ENCODE measurements at regions not wholly inside any gene's neighbourhood (a gene's known extent, or its start where the extent isn't known, plus 50 kb on each side); places are given as distances from the start of the nearest gene placed in this dataset.
"Not testable (repeated sequence)": the region's sequence is repeated elsewhere in the genome, so short reads cannot be mapped to it uniquely, and the experiment has no call there.

DNA sequence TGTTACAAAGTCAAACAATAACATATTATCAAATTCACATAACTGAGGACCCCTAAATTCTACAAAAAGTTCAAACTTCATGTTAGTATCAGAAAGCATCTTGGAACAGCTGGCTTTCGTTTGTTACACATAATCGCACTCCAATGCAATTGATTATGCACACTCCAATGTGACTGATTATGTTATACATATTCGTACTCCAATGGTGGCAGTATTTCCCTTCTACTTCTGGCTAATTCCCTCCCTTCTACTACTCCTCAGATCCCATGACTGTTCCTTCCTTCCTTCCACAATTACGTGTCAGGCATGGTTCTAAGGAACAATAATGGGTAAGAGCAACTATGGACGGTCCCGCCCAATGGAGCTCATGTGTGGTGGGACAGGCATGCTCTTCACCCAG is 137.1 kb upstream of the CCDC150 start:
- DNase-seq: no peak

- DNase-seq: no peak
These were observed 136.1 kb upstream of the CCDC150 start for GRCh38 chr2:196503398-196503797.

DNA sequence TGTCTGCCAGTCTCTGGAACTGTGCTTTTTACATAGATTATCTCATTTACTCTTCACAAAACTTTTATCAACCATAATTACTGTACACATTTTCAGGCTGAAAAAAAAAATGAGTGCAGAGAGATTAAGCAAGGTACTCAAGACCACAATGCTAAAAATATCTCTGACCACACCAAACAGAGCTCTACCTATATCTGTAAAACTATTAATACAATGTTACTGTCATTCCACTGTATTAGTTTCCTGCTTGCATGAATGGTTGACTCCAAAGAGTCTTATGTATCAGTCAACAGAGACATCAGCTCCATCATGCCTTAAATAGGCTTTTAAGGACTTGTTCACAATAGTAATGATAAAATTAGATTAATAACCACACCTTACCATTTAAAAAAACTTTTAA is 134.7 kb upstream of the CCDC150 start:
- no peak for DNase-seq

DNA sequence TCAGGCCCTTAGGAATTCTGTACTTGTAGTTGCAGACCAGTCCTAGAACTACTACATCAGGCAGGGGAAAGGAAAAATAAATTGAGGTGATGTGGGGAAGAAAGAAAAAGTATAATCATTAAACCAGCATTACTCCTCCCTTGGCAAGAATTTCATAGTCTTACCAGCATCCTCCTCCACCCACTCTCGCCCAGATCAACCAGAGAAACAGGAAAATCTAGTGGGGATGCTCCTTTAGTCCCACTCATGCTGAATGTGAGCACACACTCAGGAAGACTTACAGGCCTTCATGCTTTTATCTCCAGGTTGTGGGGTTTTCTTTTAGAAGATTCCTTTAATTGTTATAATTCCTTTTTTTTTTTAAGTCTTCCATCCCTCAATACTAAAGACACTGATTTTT is 129.3 kb upstream of the CCDC150 start:
- DNase-seq: no peak

DNA sequence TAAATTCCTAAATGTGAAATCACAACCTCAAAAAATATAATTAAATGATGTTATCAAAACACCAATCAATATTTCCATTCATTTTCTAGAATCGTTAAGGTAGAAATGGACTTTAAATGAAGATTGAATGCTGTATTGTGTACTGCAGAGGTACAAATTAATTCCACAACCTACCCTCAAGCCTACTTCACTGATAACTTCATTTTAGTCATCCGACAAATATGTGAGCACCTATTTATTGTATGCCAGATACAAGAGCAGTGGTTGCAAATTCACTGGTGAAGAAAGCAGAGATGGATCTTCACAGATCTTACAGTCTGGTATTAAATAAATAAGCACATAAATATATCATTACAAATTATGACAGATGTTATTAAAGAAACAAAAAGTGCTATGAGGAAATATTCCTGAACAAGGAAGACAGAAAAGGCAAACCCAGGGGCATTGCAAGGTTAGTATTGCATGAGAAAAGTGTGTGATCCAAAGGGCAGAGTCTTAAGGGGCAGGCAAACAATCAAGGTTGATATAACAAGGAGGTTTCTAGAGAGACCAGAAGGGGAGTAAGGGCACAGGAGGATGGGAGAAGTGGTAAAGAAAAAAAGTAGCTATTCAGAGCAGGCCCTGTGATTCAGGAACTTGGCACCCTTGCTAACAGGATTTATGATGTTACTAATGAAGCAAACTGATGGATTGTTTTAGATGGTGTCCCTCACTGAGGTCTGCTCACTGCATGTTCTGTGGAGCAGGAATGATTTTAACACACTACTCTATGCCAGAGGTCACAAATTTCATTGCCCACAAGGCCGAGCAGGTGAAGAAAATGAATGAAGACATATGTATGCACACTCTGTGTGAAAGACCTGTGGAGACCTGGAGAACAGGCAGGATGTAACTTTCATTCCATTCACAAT is 128.0 kb upstream of the CCDC150 start:
- DNase-seq: no peak

GRCh38 chr2:196513796-196514526 is 125.6 kb upstream of the CCDC150 start:
- no peak for DNase-seq

GRCh38 chr2:196514641-196515040 is 124.9 kb upstream of the CCDC150 start:
- no peak for DNase-seq

DNA sequence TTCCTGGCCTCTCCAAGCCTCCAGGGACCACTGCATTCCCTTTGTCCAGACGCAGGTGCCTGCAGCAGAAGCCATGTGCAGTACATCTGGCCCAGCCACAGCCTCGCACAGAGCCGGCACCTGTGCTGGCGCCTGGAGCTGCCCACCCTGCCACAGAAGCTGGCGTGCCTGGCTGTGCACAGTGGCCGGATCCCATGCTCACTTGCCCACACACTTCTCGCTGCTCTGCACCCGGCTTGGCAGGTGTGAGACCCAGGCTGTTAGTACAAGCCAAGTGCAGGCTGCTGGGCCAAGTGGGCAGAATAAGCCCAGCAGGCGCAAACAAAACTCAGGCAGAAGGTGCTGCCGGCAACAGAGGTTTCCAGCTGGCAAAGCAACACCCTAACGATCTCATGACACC is 124.5 kb upstream of the CCDC150 start:
- no peak for DNase-seq

DNA sequence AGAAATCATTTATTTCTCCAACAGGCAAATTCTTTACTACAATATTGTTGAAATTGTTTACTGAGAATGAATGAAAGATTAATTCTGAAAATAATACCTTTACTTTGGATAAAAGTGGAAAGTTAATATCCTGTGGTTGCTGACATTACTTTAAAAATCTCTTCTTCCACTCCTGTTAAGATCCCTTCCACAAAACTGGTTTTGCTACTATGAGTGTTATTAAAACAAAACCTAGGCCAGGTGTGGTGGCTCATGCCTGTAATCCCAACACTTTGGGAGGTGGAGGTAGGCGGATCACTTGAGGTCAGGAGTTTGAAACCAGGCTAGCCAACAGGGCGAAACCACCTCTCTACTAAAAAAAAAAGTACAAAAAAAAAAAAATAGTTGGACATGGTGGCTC is 123.9 kb upstream of the CCDC150 start:
- no peak for DNase-seq

DNA sequence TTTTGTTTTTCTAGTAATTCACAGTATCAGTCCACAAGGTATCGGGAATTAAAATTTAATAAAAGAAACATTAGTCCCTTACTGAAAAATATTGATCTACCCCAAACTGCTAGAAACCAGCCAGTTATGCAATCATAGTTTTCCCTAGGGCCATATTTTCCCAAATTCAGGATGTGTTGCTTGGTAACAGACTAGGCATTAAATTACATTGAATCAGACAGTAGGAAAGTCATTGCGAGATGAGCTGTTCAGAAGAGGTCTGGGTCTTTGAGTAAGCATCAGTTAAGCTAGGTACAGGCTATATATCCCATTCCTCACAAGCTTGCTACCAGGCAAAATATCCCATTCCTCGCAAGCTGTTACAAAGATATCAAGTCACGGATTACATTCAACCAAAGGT is 123.0 kb upstream of the CCDC150 start:
- no peak for DNase-seq

GRCh38 chr2:196520605-196521004 is 118.9 kb upstream of the CCDC150 start:
- DNase-seq: no peak

GRCh38 chr2:196526981-196527725 is 112.4 kb upstream of the CCDC150 start:
- DNase-seq: not testable (repeated sequence)

DNA sequence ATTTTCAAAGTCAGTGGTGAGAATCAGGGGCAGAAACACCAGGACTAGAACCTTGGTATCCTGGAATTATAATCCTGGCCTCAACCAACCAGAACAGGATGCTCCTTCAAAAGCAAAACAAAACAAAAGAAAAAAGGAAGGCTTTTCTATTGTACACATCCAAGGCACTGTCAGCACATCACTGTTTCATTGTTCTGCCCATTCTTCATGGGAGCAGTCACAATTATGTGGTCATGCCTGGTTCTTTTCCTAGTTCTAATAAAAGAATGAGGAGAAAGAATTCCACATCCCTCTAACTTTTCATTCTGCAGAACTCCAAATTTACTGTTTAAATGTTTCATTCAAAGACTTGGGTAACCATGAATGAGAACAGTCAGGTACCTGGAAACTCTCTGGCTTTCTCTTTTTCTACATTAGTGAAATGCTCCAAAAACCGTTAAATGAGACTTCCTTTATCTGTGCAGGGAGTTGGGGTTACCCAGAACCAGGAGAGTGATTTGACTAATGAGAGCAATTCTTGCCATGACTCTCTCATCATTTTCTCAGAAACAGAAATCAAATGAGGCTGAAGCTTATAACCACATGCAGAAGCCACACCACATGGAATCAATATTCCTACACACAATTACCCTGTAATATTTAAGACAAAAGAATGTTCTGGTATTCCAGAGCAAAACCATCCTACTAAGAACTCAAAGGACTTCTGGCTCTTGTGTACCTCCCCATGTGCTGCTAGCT is 110.9 kb upstream of the CCDC150 start:
- DNase-seq: no peak

GRCh38 chr2:196530910-196531309 is 108.6 kb upstream of the CCDC150 start:
- no peak for DNase-seq

GRCh38 chr2:196533772-196534397 is 105.6 kb upstream of the CCDC150 start:
- DNase-seq: no peak

- no peak for DNase-seq
These were observed 105.0 kb upstream of the CCDC150 start for GRCh38 chr2:196534495-196534894.

- DNase-seq: no peak
These were observed 104.5 kb upstream of the CCDC150 start for GRCh38 chr2:196535061-196535460.

DNA sequence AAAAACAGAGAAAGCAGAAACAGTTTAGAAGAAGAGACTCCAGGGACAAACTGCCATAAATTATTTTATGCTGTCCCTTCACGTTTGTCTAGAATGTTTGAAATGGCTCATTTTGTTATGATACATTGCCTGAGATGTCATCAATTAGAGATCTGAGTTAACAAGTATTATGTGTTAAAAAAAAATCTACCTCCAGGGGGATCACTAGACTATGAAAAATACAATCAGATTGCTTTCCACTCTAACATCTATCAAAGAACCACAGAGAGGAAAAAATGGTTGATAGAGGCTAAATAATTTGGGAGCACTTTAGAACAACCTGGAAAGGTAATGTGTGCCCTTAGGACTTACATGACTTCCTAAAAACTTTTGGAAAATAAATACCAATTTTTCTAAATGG is 103.8 kb upstream of the CCDC150 start:
- DNase-seq: no peak

DNA sequence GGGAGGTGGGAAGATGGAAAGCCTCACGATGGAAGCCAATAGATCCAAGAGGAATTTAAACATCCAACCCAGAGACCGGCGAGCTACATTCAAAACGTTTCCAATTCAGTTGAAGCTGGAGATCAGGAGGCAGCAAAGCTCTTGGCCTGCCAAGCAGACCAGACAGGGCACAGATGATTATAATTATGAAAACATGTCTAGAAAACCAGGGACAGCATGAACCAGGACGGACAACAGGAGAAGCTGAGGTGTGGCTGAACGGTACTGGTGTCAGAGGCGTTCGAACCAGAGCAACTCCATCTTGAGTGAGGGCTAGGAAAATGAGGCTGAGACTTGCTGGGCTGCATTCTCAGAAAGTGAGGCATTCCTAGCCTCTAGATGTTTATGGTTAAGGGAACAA is 102.2 kb upstream of the CCDC150 start:
- DNase-seq: no peak

DNA sequence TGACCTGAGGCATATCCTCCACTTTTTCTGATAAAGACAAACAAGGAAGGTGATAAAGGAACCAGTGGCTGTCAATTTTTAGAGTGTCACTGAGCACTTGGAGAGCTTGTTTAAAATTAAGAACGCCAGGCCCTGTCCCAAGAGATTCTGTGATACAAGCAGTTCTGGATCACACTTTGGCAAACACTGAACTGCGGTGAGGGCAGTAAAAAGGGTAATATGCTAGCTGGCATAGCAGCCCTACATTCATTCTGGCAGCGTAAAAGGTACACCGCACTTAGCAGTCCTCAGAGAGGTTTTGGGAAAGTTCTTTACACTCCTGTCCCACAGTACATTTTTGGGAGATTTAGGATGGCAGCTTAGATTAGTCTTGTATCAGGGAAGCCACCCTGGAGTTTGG is 101.3 kb upstream of the CCDC150 start:
- DNase-seq: no peak

DNA sequence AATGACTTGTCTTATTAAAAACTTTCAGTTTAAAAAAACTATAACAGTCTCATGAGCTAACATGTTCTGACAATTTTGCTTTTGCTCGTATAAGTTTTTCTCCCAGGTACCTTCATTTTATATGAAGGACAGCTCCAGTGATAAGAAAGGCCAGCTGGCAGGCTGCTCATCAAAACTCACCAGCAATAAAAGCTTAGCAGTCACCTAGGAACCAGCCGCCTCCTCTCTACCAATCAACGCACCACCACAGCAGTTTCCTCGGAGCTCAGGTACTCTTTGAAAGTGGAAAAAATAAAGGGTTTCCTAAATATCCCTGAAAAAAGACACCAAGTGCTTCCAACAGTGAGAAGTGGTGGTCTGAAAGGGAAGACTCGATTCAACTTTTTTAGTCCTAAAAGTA is 100.9 kb upstream of the CCDC150 start:
- DNase-seq: no peak

DNA sequence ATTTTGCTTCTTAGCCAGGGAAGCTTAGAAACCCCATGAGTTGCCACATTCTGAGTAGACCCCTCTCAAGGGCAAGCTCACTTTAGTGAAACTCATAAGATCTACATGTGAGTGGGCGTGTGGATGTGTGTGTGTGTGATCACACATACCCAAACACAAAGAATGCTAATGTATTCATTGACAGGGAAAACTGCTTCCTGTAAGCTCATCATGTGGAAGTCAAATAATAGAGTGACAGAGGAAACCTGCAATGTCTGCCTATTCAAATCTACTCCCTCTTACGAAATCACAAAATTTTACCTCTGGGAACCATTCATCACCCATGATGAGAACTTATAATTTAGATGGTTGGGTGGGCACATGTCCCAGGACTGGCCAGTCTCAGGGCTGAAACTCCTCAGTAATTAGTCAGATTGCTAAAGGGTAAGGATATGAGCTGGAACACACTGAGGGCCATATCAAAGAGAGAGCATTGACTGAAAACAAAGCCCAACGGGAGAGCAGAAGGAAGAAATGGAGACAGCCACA is 94.5 kb upstream of the CCDC150 start:
- DNase-seq: no peak

All from retina (tissue), 1 donor.